ENCODE measurements at regions not wholly inside any gene's neighbourhood (a gene's known extent, or its start where the extent isn't known, plus 50 kb on each side); places are given as distances from the start of the nearest gene placed in this dataset.

DNA sequence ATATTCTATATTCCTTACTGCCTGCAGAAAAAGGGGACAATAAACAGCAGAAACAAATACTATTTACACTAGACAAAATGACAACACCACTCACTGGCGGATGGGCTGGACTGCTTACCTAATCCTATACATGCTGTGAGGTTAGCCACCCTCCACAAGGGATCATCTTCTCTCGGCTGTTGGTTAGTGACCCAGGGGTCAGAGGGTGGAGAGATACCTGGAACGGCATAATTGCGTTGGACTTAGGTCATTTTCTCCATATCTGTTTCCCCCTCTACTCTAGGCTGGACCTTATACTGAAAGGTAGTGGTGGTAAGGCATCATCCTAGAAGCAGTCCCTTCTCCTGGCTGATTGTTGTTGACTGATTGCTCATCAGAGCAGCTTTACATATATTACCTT is 286.8 kb upstream of the UGT8 start:
- no peaks in the 10 kb centered on the region for H3K27me3 ChIP-seq (ENCODE audit: low read depth)
- DNase-seq, result no peak
- H3K27ac ChIP-seq (replicated peaks), result no peak overlapping the region
- no peaks in the 10 kb centered on the region for H3K4me1 ChIP-seq
- TF ChIP-seq, protein P1, sequence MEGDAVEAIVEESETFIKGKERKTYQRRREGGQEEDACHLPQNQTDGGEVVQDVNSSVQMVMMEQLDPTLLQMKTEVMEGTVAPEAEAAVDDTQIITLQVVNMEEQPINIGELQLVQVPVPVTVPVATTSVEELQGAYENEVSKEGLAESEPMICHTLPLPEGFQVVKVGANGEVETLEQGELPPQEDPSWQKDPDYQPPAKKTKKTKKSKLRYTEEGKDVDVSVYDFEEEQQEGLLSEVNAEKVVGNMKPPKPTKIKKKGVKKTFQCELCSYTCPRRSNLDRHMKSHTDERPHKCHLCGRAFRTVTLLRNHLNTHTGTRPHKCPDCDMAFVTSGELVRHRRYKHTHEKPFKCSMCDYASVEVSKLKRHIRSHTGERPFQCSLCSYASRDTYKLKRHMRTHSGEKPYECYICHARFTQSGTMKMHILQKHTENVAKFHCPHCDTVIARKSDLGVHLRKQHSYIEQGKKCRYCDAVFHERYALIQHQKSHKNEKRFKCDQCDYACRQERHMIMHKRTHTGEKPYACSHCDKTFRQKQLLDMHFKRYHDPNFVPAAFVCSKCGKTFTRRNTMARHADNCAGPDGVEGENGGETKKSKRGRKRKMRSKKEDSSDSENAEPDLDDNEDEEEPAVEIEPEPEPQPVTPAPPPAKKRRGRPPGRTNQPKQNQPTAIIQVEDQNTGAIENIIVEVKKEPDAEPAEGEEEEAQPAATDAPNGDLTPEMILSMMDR (IDR thresholded peaks at IDR 0.05; ENCODE audit: borderline replicate concordance), result no peak
- H3K4me3 ChIP-seq, result no peak overlapping the region
- intact Hi-C loops (cut with micrococcal nuclease), result no loop called here
- peaks cover 23% of the 10 kb centered on the region for H3K9me3 ChIP-seq (replicated peaks)
- no peaks in the 10 kb centered on the region for H3K36me3 ChIP-seq

GRCh38 chr4:114312338-114312737 is 286.3 kb upstream of the UGT8 start:
- H3K4me3 ChIP-seq, result no peak overlapping the region
- no peaks in the 10 kb centered on the region for H3K36me3 ChIP-seq
- H3K27ac ChIP-seq (replicated peaks), result no peak overlapping the region
- H3K9me3 ChIP-seq (replicated peaks), result peaks cover 23% of the 10 kb centered on the region
- TF ChIP-seq, protein P1 (IDR thresholded peaks at IDR 0.05; ENCODE audit: borderline replicate concordance), result no peak
- DNase-seq, result no peak
- H3K27me3 ChIP-seq (ENCODE audit: low read depth), result no peaks in the 10 kb centered on the region
- H3K4me1 ChIP-seq, result no peaks in the 10 kb centered on the region
- intact Hi-C loops (cut with micrococcal nuclease), result no loop called here

DNA sequence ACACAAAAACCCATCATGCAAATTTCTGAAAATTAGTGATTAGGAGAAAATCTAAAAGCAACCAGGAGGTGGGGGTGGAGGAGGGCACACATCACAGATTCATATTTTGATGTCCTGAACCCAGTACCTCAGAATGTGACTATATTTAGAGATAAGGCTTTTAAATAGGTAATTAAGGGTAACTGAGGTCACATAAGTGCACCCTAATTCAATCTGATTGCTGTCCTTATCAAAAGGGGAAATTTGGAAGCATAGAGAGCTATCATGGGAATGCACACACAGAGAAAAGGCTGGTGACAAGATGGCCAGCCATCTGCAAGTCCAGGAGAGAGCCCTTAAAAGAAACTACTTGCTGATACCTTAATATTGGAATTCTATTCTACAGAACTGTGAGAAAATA is 281.8 kb upstream of the UGT8 start:
- TF ChIP-seq, protein P1 (IDR thresholded peaks at IDR 0.05; ENCODE audit: borderline replicate concordance), result no peak
- H3K4me1 ChIP-seq, result no peaks in the 10 kb centered on the region
- H3K9me3 ChIP-seq (replicated peaks), result peaks cover 23% of the 10 kb centered on the region
- no peaks in the 10 kb centered on the region for H3K27me3 ChIP-seq (ENCODE audit: low read depth)
- no peak overlapping the region for H3K27ac ChIP-seq (replicated peaks)
- no peak overlapping the region for H3K4me3 ChIP-seq
- no peak for DNase-seq
- intact Hi-C loops (cut with micrococcal nuclease), result no loop called here
- H3K36me3 ChIP-seq, result no peaks in the 10 kb centered on the region

DNA sequence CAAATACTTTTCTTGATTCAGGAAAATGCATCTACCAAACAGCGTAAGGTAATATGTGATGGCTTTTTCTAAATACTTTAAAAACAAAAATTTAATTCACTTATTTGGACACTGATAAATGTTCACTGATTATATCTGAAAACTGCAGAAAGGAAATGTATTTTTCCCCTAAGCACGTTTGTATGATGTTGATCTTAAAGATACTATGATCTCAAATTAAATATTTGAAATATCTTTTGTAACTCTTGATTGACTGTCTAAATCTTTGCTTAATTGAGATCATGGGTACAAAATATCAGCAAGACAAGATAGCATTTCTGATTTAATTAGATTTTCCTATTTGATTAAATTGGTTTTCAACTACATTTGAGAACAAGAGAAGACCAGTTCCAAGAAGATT is 281.0 kb upstream of the UGT8 start:
- Histone ChIP-seq H3K4me1 (no peaks in the 10 kb centered on the region), H3K27ac (replicated peaks) (no peak overlapping the region), H3K4me3 (no peak overlapping the region), H3K9me3 (replicated peaks) (peaks cover 23% of the 10 kb centered on the region), H3K27me3 (ENCODE audit: low read depth) (no peaks in the 10 kb centered on the region), H3K36me3 (no peaks in the 10 kb centered on the region)
- no peak for DNase-seq
- intact Hi-C loops (cut with micrococcal nuclease), result no loop called here
- TF ChIP-seq, protein P1 (IDR thresholded peaks at IDR 0.05; ENCODE audit: borderline replicate concordance), result no peak

- Histone ChIP-seq H3K27ac (replicated peaks) (no peak overlapping the region), H3K36me3 (no peaks in the 10 kb centered on the region), H3K4me1 (no peaks in the 10 kb centered on the region), H3K9me3 (replicated peaks) (peaks cover 23% of the 10 kb centered on the region), H3K27me3 (ENCODE audit: low read depth) (no peaks in the 10 kb centered on the region), H3K4me3 (no peak overlapping the region)
- TF ChIP-seq, protein P1 (IDR thresholded peaks at IDR 0.05; ENCODE audit: borderline replicate concordance), result no peak
- DNase-seq, result no peak
- intact Hi-C loops (cut with micrococcal nuclease), result no loop called here
Observed at GRCh38 chr4:114318309-114318708, 280.3 kb upstream of the UGT8 start.

GRCh38 chr4:114320126-114320525 is 278.5 kb upstream of the UGT8 start:
- Histone ChIP-seq H3K9me3 (replicated peaks) (peaks cover 11% of the 10 kb centered on the region), H3K27ac (replicated peaks) (no peak overlapping the region), H3K36me3 (no peaks in the 10 kb centered on the region), H3K4me3 (no peak overlapping the region), H3K4me1 (no peaks in the 10 kb centered on the region), H3K27me3 (ENCODE audit: low read depth) (no peaks in the 10 kb centered on the region)
- intact Hi-C loops (cut with micrococcal nuclease), result no loop called here
- TF ChIP-seq, protein P1 (IDR thresholded peaks at IDR 0.05; ENCODE audit: borderline replicate concordance), result no peak
- no peak for DNase-seq
